OCI-LY3 (cell line): ENCODE measurements at regions not wholly inside any gene's neighbourhood (a gene's known extent, or its start where the extent isn't known, plus 50 kb on each side); places are given as distances from the start of the nearest gene placed in this dataset.

ENCODE experiments used
- H2AFZ ChIP-seq: fragments of 200-600, 300-600 bp; shearing (Covaris generic); 2 replicates; pipeline ENCODE4 v1.6.0; 2014; ENCODE audit warnings: antibody characterized with exemption, low read depth, low read length
- H3K27ac ChIP-seq: fragments of 200-600, 300-600 bp; sonication (generic); 2 replicates; pipeline ENCODE4 v1.5.1; 2014; ENCODE audit warnings: mild to moderate bottlenecking, low read length, moderate library complexity, mixed read lengths
- H3K27me3 ChIP-seq: fragments of 200-600, 300-600 bp; sonication (generic); 2 replicates; pipeline ENCODE4 v1.6.1; 2014; ENCODE audit warnings: low read depth, low read length, mixed read lengths
- H3K36me3 ChIP-seq: fragments of 200-600, 300-600 bp; sonication (generic); replicated peaks from 2 replicates; pipeline ENCODE3; 2014; ENCODE audit warnings: low read depth, low read length, mixed read lengths
- H3K4me1 ChIP-seq: fragments of 300-600, 200-600 bp; sonication (generic); 2 replicates; pipeline ENCODE4 v1.6.1; 2014; ENCODE audit warnings: low read length, mixed read lengths
- H3K4me2 ChIP-seq: fragments of 200-600, 300-600 bp; sonication (generic); 2 replicates; pipeline ENCODE4 v1.6.1; 2014; ENCODE audit warnings: low read length, mixed read lengths
- H3K4me3 ChIP-seq: fragments of 300-600, 200-600 bp; sonication (generic); 2 replicates; pipeline ENCODE4 v1.5.1; 2014; ENCODE audit warnings: antibody characterized with exemption, mild to moderate bottlenecking, low read length, moderate library complexity
- H3K79me2 ChIP-seq: fragments of 300-600, 200-600 bp; shearing (Covaris generic); 2 replicates; pipeline ENCODE4 v1.6.1; 2014; ENCODE audit warnings: mild to moderate bottlenecking, low read length, mixed read lengths
- H3K9ac ChIP-seq: fragments of 300-600, 200-600 bp; shearing (Covaris generic); 2 replicates; pipeline ENCODE4 v1.6.0; 2014; ENCODE audit warnings: mild to moderate bottlenecking, low read length, moderate library complexity
- H3K9me3 ChIP-seq: fragments of 200-600, 300-600 bp; shearing (Covaris generic); 2 replicates; pipeline ENCODE4 v1.6.1; 2014; ENCODE audit warnings: low read length, mixed read lengths; ENCODE audit not compliant: insufficient read depth
- H4K20me1 ChIP-seq: fragments of 200-600, 300-600 bp; sonication (generic); 2 replicates; pipeline ENCODE4 v1.6.1; 2016; ENCODE audit warnings: low read length, mixed read lengths; ENCODE audit not compliant: insufficient read depth
- CTCF ChIP-seq: fragments of 200-600, 300-600 bp; sonication (generic); IDR thresholded peaks from 2 replicates; pipeline ENCODE4 v1.5.1; 2014; ENCODE audit warnings: antibody characterized with exemption, low read length, low read depth
- EZH2phosphoT487 ChIP-seq: fragments of 200-600 bp; shearing (Covaris generic); IDR thresholded peaks from 2 replicates; pipeline ENCODE4 v1.6.1; 2018; ENCODE audit warnings: antibody characterized with exemption, mixed run types, low read depth

GRCh38 chr4:14087921-14088320 is 460.4 kb upstream of the BOD1L1 start:
- Histone ChIP-seq H3K9ac (no peak overlapping the region), H4K20me1 (no peaks in the 10 kb centered on the region), H3K27ac (no peak overlapping the region), H3K27me3 (no peaks in the 10 kb centered on the region), H2AFZ (no peak overlapping the region), H3K4me2 (no peak overlapping the region), H3K9me3 (no peaks in the 10 kb centered on the region), H3K36me3 (no peaks in the 10 kb centered on the region), H3K4me3 (no peak overlapping the region), H3K79me2 (no peaks in the 10 kb centered on the region), H3K4me1 (no peaks in the 10 kb centered on the region)
- no peak for TF ChIP-seq EZH2phosphoT487
- no peak for TF ChIP-seq CTCF

DNA sequence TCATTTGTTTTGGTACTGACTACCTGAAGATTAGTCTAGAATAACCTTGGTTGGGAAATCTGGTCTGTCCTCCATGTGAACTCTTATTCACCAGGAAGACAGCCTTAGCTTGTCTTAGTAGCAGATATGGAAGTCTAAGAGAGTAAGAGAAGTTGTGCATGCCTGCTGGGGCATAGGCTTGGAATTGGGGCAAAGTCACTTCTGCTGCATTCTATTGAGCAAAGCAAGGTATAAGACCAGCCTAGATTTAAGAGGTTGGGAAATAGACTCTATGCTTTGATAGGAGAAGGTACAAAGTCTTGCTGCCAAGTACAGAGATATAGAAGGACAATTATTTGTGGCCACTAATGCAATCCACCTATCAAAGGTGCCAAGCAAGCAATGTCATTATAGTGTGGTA is 464.0 kb upstream of the BOD1L1 start:
- Histone ChIP-seq H3K4me1 (no peaks in the 10 kb centered on the region), H3K4me2 (no peak overlapping the region), H2AFZ (no peak overlapping the region), H3K36me3 (no peaks in the 10 kb centered on the region), H4K20me1 (no peaks in the 10 kb centered on the region), H3K79me2 (no peaks in the 10 kb centered on the region), H3K9me3 (no peaks in the 10 kb centered on the region), H3K4me3 (no peak overlapping the region), H3K27me3 (no peaks in the 10 kb centered on the region), H3K9ac (no peak overlapping the region), H3K27ac (no peak overlapping the region)
- TF ChIP-seq CTCF (no peak), EZH2phosphoT487 (no peak)

GRCh38 chr4:14091966-14092365 is 464.4 kb upstream of the BOD1L1 start:
- Histone ChIP-seq H3K36me3 (no peaks in the 10 kb centered on the region), H3K4me1 (no peaks in the 10 kb centered on the region), H3K27ac (no peak overlapping the region), H3K4me3 (no peak overlapping the region), H3K4me2 (no peak overlapping the region), H2AFZ (no peak overlapping the region), H3K9ac (no peak overlapping the region), H4K20me1 (no peaks in the 10 kb centered on the region), H3K79me2 (no peaks in the 10 kb centered on the region), H3K9me3 (no peaks in the 10 kb centered on the region), H3K27me3 (no peaks in the 10 kb centered on the region)
- TF ChIP-seq CTCF (no peak), EZH2phosphoT487 (no peak)

GRCh38 chr4:14092741-14093140 is 465.2 kb upstream of the BOD1L1 start:
- Histone ChIP-seq H3K79me2 (no peaks in the 10 kb centered on the region), H3K36me3 (no peaks in the 10 kb centered on the region), H4K20me1 (no peaks in the 10 kb centered on the region), H3K4me1 (no peaks in the 10 kb centered on the region), H3K27me3 (no peaks in the 10 kb centered on the region), H3K4me2 (no peak overlapping the region), H3K9me3 (no peaks in the 10 kb centered on the region), H3K4me3 (no peak overlapping the region), H3K9ac (no peak overlapping the region), H2AFZ (no peak overlapping the region), H3K27ac (no peak overlapping the region)
- TF ChIP-seq CTCF, result no peak
- no peak for TF ChIP-seq EZH2phosphoT487
